ENCODE measurements at regions not wholly inside any gene's neighbourhood (a gene's known extent, or its start where the extent isn't known, plus 50 kb on each side); places are given as distances from the start of the nearest gene placed in this dataset.

GRCh38 chr3:20395692-20396091 is 209.7 kb upstream of the SGO1 start:
- Histone ChIP-seq H3K9ac (ENCODE audit: low read length) (no peak overlapping the region), H4K5ac (ENCODE audit: low read length) (no peak overlapping the region), H3K56ac (ENCODE audit: low read length) (no peak overlapping the region), H3K23ac (ENCODE audit: low read length) (no peak overlapping the region), H3K4me2 (ENCODE audit: low read length) (no peak overlapping the region), H3K18ac (ENCODE audit: low read length) (no peak overlapping the region), H2AK5ac (ENCODE audit: low read length) (no peak overlapping the region), H3K4me3 (ENCODE audit: low read length) (no peak overlapping the region), H2BK5ac (ENCODE audit: low read length) (no peak overlapping the region), H3K79me1 (ENCODE audit: low read length) (no peaks in the 10 kb centered on the region), H3K79me2 (ENCODE audit: control insufficient read depth, insufficient read depth, low read length) (no peaks in the 10 kb centered on the region), H3K27ac (ENCODE audit: low read depth, low read length) (no peak overlapping the region), H3K36me3 (ENCODE audit: control insufficient read depth, insufficient read depth, low read length) (no peaks in the 10 kb centered on the region), H2BK120ac (ENCODE audit: low read depth, low read length) (no peak overlapping the region), H3K27me3 (ENCODE audit: insufficient read depth, low read length, poor library complexity) (no peaks in the 10 kb centered on the region), H3K4me1 (ENCODE audit: control insufficient read depth, low read depth, low read length) (no peaks in the 10 kb centered on the region), H2BK15ac (replicated peaks; ENCODE audit: low read depth) (no peak overlapping the region), H3K4ac (ENCODE audit: low read depth, low read length) (no peak overlapping the region), H4K8ac (ENCODE audit: low read depth, low read length) (no peak overlapping the region)
- WGBS (ENCODE audit: extremely low coverage, insufficient coverage, low lambda C conversion rate) = no CpG with 5 or more reads among the region's 4 CpGs
- DNase-seq = no peak

- Histone ChIP-seq H3K27ac (ENCODE audit: low read depth, low read length) (no peak overlapping the region), H2BK15ac (replicated peaks; ENCODE audit: low read depth) (no peak overlapping the region), H3K4me3 (ENCODE audit: low read length) (no peak overlapping the region), H2BK5ac (ENCODE audit: low read length) (no peak overlapping the region), H2AK5ac (ENCODE audit: low read length) (no peak overlapping the region), H2BK120ac (ENCODE audit: low read depth, low read length) (no peak overlapping the region), H3K4ac (ENCODE audit: low read depth, low read length) (no peak overlapping the region), H3K27me3 (ENCODE audit: insufficient read depth, low read length, poor library complexity) (no peaks in the 10 kb centered on the region), H3K9ac (ENCODE audit: low read length) (no peak overlapping the region), H3K36me3 (ENCODE audit: control insufficient read depth, insufficient read depth, low read length) (no peaks in the 10 kb centered on the region), H3K4me1 (ENCODE audit: control insufficient read depth, low read depth, low read length) (no peaks in the 10 kb centered on the region), H3K79me1 (ENCODE audit: low read length) (no peaks in the 10 kb centered on the region), H3K23ac (ENCODE audit: low read length) (no peak overlapping the region), H3K56ac (ENCODE audit: low read length) (no peak overlapping the region), H3K18ac (ENCODE audit: low read length) (no peak overlapping the region), H3K4me2 (ENCODE audit: low read length) (no peak overlapping the region), H4K5ac (ENCODE audit: low read length) (no peak overlapping the region), H3K79me2 (ENCODE audit: control insufficient read depth, insufficient read depth, low read length) (no peaks in the 10 kb centered on the region), H4K8ac (ENCODE audit: low read depth, low read length) (no peak overlapping the region)
- WGBS (ENCODE audit: extremely low coverage, insufficient coverage, low lambda C conversion rate) = no CpG with 5 or more reads among the region's 4 CpGs
- DNase-seq = no peak
These were observed 208.2 kb upstream of the SGO1 start for GRCh38 chr3:20394243-20394642.

GRCh38 chr3:20391644-20392043 is 205.6 kb upstream of the SGO1 start:
- Histone ChIP-seq H3K79me2 (ENCODE audit: control insufficient read depth, insufficient read depth, low read length) (no peaks in the 10 kb centered on the region), H3K4me2 (ENCODE audit: low read length) (no peak overlapping the region), H3K36me3 (ENCODE audit: control insufficient read depth, insufficient read depth, low read length) (no peaks in the 10 kb centered on the region), H2BK15ac (replicated peaks; ENCODE audit: low read depth) (no peak overlapping the region), H2BK5ac (ENCODE audit: low read length) (no peak overlapping the region), H3K27me3 (ENCODE audit: insufficient read depth, low read length, poor library complexity) (no peaks in the 10 kb centered on the region), H3K4me3 (ENCODE audit: low read length) (no peak overlapping the region), H3K23ac (ENCODE audit: low read length) (no peak overlapping the region), H4K8ac (ENCODE audit: low read depth, low read length) (no peak overlapping the region), H3K4me1 (ENCODE audit: control insufficient read depth, low read depth, low read length) (no peaks in the 10 kb centered on the region), H3K9ac (ENCODE audit: low read length) (no peak overlapping the region), H3K4ac (ENCODE audit: low read depth, low read length) (no peak overlapping the region), H4K5ac (ENCODE audit: low read length) (no peak overlapping the region), H3K27ac (ENCODE audit: low read depth, low read length) (no peak overlapping the region), H2AK5ac (ENCODE audit: low read length) (no peak overlapping the region), H3K18ac (ENCODE audit: low read length) (no peak overlapping the region), H3K56ac (ENCODE audit: low read length) (no peak overlapping the region), H3K79me1 (ENCODE audit: low read length) (no peaks in the 10 kb centered on the region), H2BK120ac (ENCODE audit: low read depth, low read length) (no peak overlapping the region)
- DNase-seq = peak; percentile 21
- no CpG with 5 or more reads among the region's 3 CpGs for WGBS (ENCODE audit: extremely low coverage, insufficient coverage, low lambda C conversion rate)

- WGBS (ENCODE audit: extremely low coverage, insufficient coverage, low lambda C conversion rate) = no CpG with 5 or more reads among the region's 1 CpG
These were observed 203.0 kb upstream of the SGO1 start for GRCh38 chr3:20388971-20389370.

GRCh38 chr3:20380295-20380694 is 194.3 kb upstream of the SGO1 start:
- H3K4me2 ChIP-seq (ENCODE audit: low read length) = no peak overlapping the region
- H4K5ac ChIP-seq (ENCODE audit: low read length) = no peak overlapping the region
- H3K27ac ChIP-seq (ENCODE audit: low read depth, low read length) = no peak overlapping the region
- no peak overlapping the region for H3K9ac ChIP-seq (ENCODE audit: low read length)
- no peaks in the 10 kb centered on the region for H3K36me3 ChIP-seq (ENCODE audit: control insufficient read depth, insufficient read depth, low read length)
- H3K18ac ChIP-seq (ENCODE audit: low read length) = no peak overlapping the region
- H3K23ac ChIP-seq (ENCODE audit: low read length) = no peak overlapping the region
- no peaks in the 10 kb centered on the region for H3K79me2 ChIP-seq (ENCODE audit: control insufficient read depth, insufficient read depth, low read length)
- no CpG with 5 or more reads among the region's 1 CpG for WGBS (ENCODE audit: extremely low coverage, insufficient coverage, low lambda C conversion rate)
- no peak overlapping the region for H2AK5ac ChIP-seq (ENCODE audit: low read length)
- no peak overlapping the region for H2BK15ac ChIP-seq (replicated peaks; ENCODE audit: low read depth)
- no peaks in the 10 kb centered on the region for H3K4me1 ChIP-seq (ENCODE audit: control insufficient read depth, low read depth, low read length)
- H3K56ac ChIP-seq (ENCODE audit: low read length) = no peak overlapping the region
- H3K4ac ChIP-seq (ENCODE audit: low read depth, low read length) = no peak overlapping the region
- H4K8ac ChIP-seq (ENCODE audit: low read depth, low read length) = no peak overlapping the region
- H3K4me3 ChIP-seq (ENCODE audit: low read length) = no peak overlapping the region
- no peaks in the 10 kb centered on the region for H3K27me3 ChIP-seq (ENCODE audit: insufficient read depth, low read length, poor library complexity)
- H2BK5ac ChIP-seq (ENCODE audit: low read length) = no peak overlapping the region
- no peaks in the 10 kb centered on the region for H3K79me1 ChIP-seq (ENCODE audit: low read length)
- H2BK120ac ChIP-seq (ENCODE audit: low read depth, low read length) = no peak overlapping the region
- DNase-seq = peak; percentile 76

More at GRCh38 chr3:20388971-20389370, 203.0 kb upstream of the SGO1 start:
- Histone ChIP-seq H3K79me2 (ENCODE audit: control insufficient read depth, insufficient read depth, low read length) (no peaks in the 10 kb centered on the region), H2BK15ac (replicated peaks; ENCODE audit: low read depth) (no peak overlapping the region), H3K79me1 (ENCODE audit: low read length) (no peaks in the 10 kb centered on the region), H3K23ac (ENCODE audit: low read length) (no peak overlapping the region), H2BK120ac (ENCODE audit: low read depth, low read length) (no peak overlapping the region), H3K56ac (ENCODE audit: low read length) (no peak overlapping the region), H3K4me2 (ENCODE audit: low read length) (no peak overlapping the region), H3K36me3 (ENCODE audit: control insufficient read depth, insufficient read depth, low read length) (no peaks in the 10 kb centered on the region), H3K27me3 (ENCODE audit: insufficient read depth, low read length, poor library complexity) (no peaks in the 10 kb centered on the region), H3K9ac (ENCODE audit: low read length) (no peak overlapping the region), H3K27ac (ENCODE audit: low read depth, low read length) (no peak overlapping the region), H3K18ac (ENCODE audit: low read length) (no peak overlapping the region), H4K5ac (ENCODE audit: low read length) (no peak overlapping the region), H3K4me3 (ENCODE audit: low read length) (no peak overlapping the region), H4K8ac (ENCODE audit: low read depth, low read length) (no peak overlapping the region), H3K4me1 (ENCODE audit: control insufficient read depth, low read depth, low read length) (no peaks in the 10 kb centered on the region), H2AK5ac (ENCODE audit: low read length) (no peak overlapping the region), H2BK5ac (ENCODE audit: low read length) (no peak overlapping the region), H3K4ac (ENCODE audit: low read depth, low read length) (no peak overlapping the region)
- no peak for DNase-seq

GRCh38 chr3:20378315-20378714 is 192.3 kb upstream of the SGO1 start:
- Histone ChIP-seq H3K23ac (ENCODE audit: low read length) (no peak overlapping the region), H2BK15ac (replicated peaks; ENCODE audit: low read depth) (no peak overlapping the region), H2AK5ac (ENCODE audit: low read length) (no peak overlapping the region), H2BK120ac (ENCODE audit: low read depth, low read length) (no peak overlapping the region), H3K18ac (ENCODE audit: low read length) (no peak overlapping the region), H3K4me1 (ENCODE audit: control insufficient read depth, low read depth, low read length) (no peaks in the 10 kb centered on the region), H4K5ac (ENCODE audit: low read length) (no peak overlapping the region), H3K9ac (ENCODE audit: low read length) (no peak overlapping the region), H3K4ac (ENCODE audit: low read depth, low read length) (no peak overlapping the region), H3K79me1 (ENCODE audit: low read length) (no peaks in the 10 kb centered on the region), H3K79me2 (ENCODE audit: control insufficient read depth, insufficient read depth, low read length) (no peaks in the 10 kb centered on the region), H3K27me3 (ENCODE audit: insufficient read depth, low read length, poor library complexity) (no peaks in the 10 kb centered on the region), H4K8ac (ENCODE audit: low read depth, low read length) (no peak overlapping the region), H3K36me3 (ENCODE audit: control insufficient read depth, insufficient read depth, low read length) (no peaks in the 10 kb centered on the region), H2BK5ac (ENCODE audit: low read length) (no peak overlapping the region), H3K27ac (ENCODE audit: low read depth, low read length) (no peak overlapping the region), H3K56ac (ENCODE audit: low read length) (no peak overlapping the region), H3K4me3 (ENCODE audit: low read length) (no peak overlapping the region), H3K4me2 (ENCODE audit: low read length) (no peak overlapping the region)
- peak; percentile 22 for DNase-seq
- WGBS (ENCODE audit: extremely low coverage, insufficient coverage, low lambda C conversion rate) = no CpG with 5 or more reads among the region's 2 CpGs

Measured in mesendoderm (in vitro differentiated cells).